HCT116 (cell line): ENCODE measurements at regions not wholly inside any gene's neighbourhood (a gene's known extent, or its start where the extent isn't known, plus 50 kb on each side); places are given as distances from the start of the nearest gene placed in this dataset.

Source experiments
- ATF3 ChIP-seq: IDR thresholded peaks from 2 replicates; pipeline ENCODE4 v1.6.1; 2012
- CEBPB ChIP-seq: IDR thresholded peaks from 2 replicates; pipeline ENCODE4 v1.6.1; 2012; ENCODE audit warnings: low read depth
- CTCF ChIP-seq, 3 experiments: fragments of 200-600 bp in 1 of 3; sonication (generic) in 1 of 3; IDR thresholded peaks in 2 of 3; conservative IDR thresholded peaks in 1 of 3; 2 replicates each; pipeline ENCODE4 v1.5.1; 2012 to 2017; ENCODE audit warnings: low read depth in 2 of 3, low read length in 2 of 3, antibody characterized with exemption in 1 of 3, borderline replicate concordance in 1 of 3, control low read depth in 1 of 3, mild to moderate bottlenecking in 1 of 3, mixed read lengths in 1 of 3, mixed run types in 1 of 3, moderate library complexity in 1 of 3; ENCODE audit not compliant: insufficient read depth in 1 of 3
- EGR1 ChIP-seq: IDR thresholded peaks from 2 replicates; pipeline ENCODE4 v1.6.1; 2012; ENCODE audit warnings: low read depth
- EZH2 ChIP-seq: fragments of 200-600 bp; sonication (generic); IDR thresholded peaks from 2 replicates; pipeline ENCODE4 v1.6.1; 2017; ENCODE audit warnings: antibody characterized with exemption, mixed run types
- EZH2phosphoT487 ChIP-seq: fragments of 200-600 bp; IDR thresholded peaks from 2 replicates; pipeline ENCODE4 v1.6.1; 2018; ENCODE audit warnings: antibody characterized with exemption, borderline replicate concordance
- MAX ChIP-seq: IDR thresholded peaks from 2 replicates; pipeline ENCODE4 v1.6.1; 2012
- POLR2A ChIP-seq: IDR thresholded peaks from 2 replicates; pipeline ENCODE4 v1.7.0; 2011; ENCODE audit warnings: borderline replicate concordance; ENCODE audit not compliant: insufficient read depth, insufficient read length; ENCODE audit errors: extremely low read depth
- POLR2AphosphoS5 ChIP-seq: IDR thresholded peaks from 2 replicates; pipeline ENCODE4 v1.6.1; 2011; ENCODE audit warnings: mild to moderate bottlenecking, low read depth, low read length, moderate library complexity
- RAD21 ChIP-seq: IDR thresholded peaks from 2 replicates; pipeline ENCODE4 v1.6.1; 2012; ENCODE audit warnings: low read depth, mild to moderate bottlenecking
- TCF7L2 ChIP-seq: IDR thresholded peaks from 2 replicates; pipeline ENCODE4 v1.7.0; 2011; ENCODE audit warnings: borderline replicate concordance, inconsistent platforms; ENCODE audit not compliant: insufficient read depth, insufficient read length; ENCODE audit errors: extremely low read depth
- YY1 ChIP-seq: IDR thresholded peaks from 2 replicates; pipeline ENCODE4 v1.6.1; 2011; ENCODE audit warnings: low read length, low read depth, moderate library complexity, mild to moderate bottlenecking; ENCODE audit not compliant: insufficient replicate concordance; ENCODE audit errors: extremely low read depth
- ZBTB33 ChIP-seq: IDR thresholded peaks from 2 replicates; pipeline ENCODE4 v1.6.1; 2011; ENCODE audit warnings: mild to moderate bottlenecking, low read length, moderate library complexity; ENCODE audit not compliant: insufficient replicate concordance; ENCODE audit errors: extremely low read depth
- ZNF274 ChIP-seq: fragments of 200-500 bp; sonication (Bioruptor generic); IDR thresholded peaks from 2 replicates; pipeline ENCODE4 v1.6.1; 2014; ENCODE audit warnings: mild to moderate bottlenecking, low read depth, low read length, inconsistent platforms

- no peak for TF ChIP-seq EZH2
- no peak for TF ChIP-seq CTCF (IDR thresholded peaks at IDR 0.05 in 2 of 3, conservative IDR thresholded peaks at IDR 0.05 in 1 of 3; ENCODE audit: borderline replicate concordance in 1 of 3, insufficient read depth in 1 of 3, low read depth in 2 of 3, low read length in 2 of 3)
- no peak for TF ChIP-seq YY1
- TF ChIP-seq POLR2AphosphoS5 = no peak
- no peak for TF ChIP-seq EZH2phosphoT487
- TF ChIP-seq POLR2A = no peak
- no peak for TF ChIP-seq TCF7L2
- TF ChIP-seq ZNF274 = no peak
- TF ChIP-seq ZBTB33 = no peak
- TF ChIP-seq CEBPB = no peak
- no peak for TF ChIP-seq RAD21
- no peak for TF ChIP-seq ATF3
- TF ChIP-seq EGR1 = no peak
- no peak for TF ChIP-seq MAX
Observed at GRCh38 chr16:86846136-86846535, 267.8 kb downstream of the FOXL1 start.
